H9 (cell line): ENCODE measurements at regions not wholly inside any gene's neighbourhood (a gene's known extent, or its start where the extent isn't known, plus 50 kb on each side); places are given as distances from the start of the nearest gene placed in this dataset.

Experiments used
- DNase-seq: peaks from one replicate; pipeline ENCODE4 v3.0.0-alpha.2; 2017
- H2AFZ ChIP-seq: one replicate; pipeline ENCODE4 v1.6.1; 2013; ENCODE audit warnings: mild to moderate bottlenecking, low read length, control low read depth, moderate library complexity
- H2AK5ac ChIP-seq: 2 replicates; pipeline ENCODE4 v1.6.1; 2013; ENCODE audit warnings: low read length, control low read depth, mixed read lengths; ENCODE audit not compliant: insufficient read length
- H2BK120ac ChIP-seq: one replicate; pipeline ENCODE4 v1.6.1; 2013; ENCODE audit warnings: low read depth, mild to moderate bottlenecking, low read length, control low read depth, inconsistent platforms; ENCODE audit not compliant: poor library complexity, severe bottlenecking
- H2BK12ac ChIP-seq: 2 replicates; pipeline ENCODE4 v1.6.1; 2013; ENCODE audit warnings: low read length, control low read depth, mixed read lengths, low read depth; ENCODE audit not compliant: insufficient read length
- H2BK15ac ChIP-seq: 2 replicates; pipeline ENCODE4 v1.6.1; 2013; ENCODE audit warnings: low read depth, low read length, control low read depth
- H2BK20ac ChIP-seq: one replicate; pipeline ENCODE4 v1.6.1; 2013; ENCODE audit warnings: low read depth, mild to moderate bottlenecking, low read length, control low read depth, inconsistent platforms; ENCODE audit not compliant: poor library complexity, severe bottlenecking
- H2BK5ac ChIP-seq: 2 replicates; pipeline ENCODE4 v1.6.1; 2013; ENCODE audit warnings: low read length, control low read depth, mixed read lengths; ENCODE audit not compliant: insufficient read length
- H3K14ac ChIP-seq: 2 replicates; pipeline ENCODE4 v1.6.1; 2013; ENCODE audit warnings: low read length, control low read depth; ENCODE audit not compliant: insufficient read depth
- H3K18ac ChIP-seq: 2 replicates; pipeline ENCODE4 v1.6.1; 2013; ENCODE audit warnings: low read depth, mild to moderate bottlenecking, mixed read lengths, low read length, control low read depth; ENCODE audit not compliant: insufficient read length
- H3K23ac ChIP-seq: 2 replicates; pipeline ENCODE4 v1.6.1; 2013; ENCODE audit warnings: low read length, control low read depth, mixed read lengths, low read depth; ENCODE audit not compliant: insufficient read length
- H3K23me2 ChIP-seq: 2 replicates; pipeline ENCODE4 v1.6.1; 2013; ENCODE audit warnings: low read depth, mild to moderate bottlenecking, mixed read lengths, low read length, control low read depth; ENCODE audit not compliant: insufficient read length, poor library complexity, severe bottlenecking
- H3K27ac ChIP-seq: 2 replicates; pipeline ENCODE4 v1.5.1; 2013; ENCODE audit warnings: low read length, control low read depth, mixed read lengths, low read depth; ENCODE audit not compliant: insufficient read length
- H3K27me3 ChIP-seq: 2 replicates; pipeline ENCODE4 v1.6.1; 2013; ENCODE audit warnings: low read length, control low read depth, inconsistent platforms; ENCODE audit not compliant: insufficient read depth
- H3K4ac ChIP-seq: 2 replicates; pipeline ENCODE4 v1.6.1; 2013; ENCODE audit warnings: low read depth, mild to moderate bottlenecking, control low read depth, inconsistent platforms, low read length, moderate library complexity
- H3K4me1 ChIP-seq: 2 replicates; pipeline ENCODE4 v1.6.1; 2013; ENCODE audit warnings: low read length, control low read depth, inconsistent platforms; ENCODE audit not compliant: insufficient read depth
- H3K4me2 ChIP-seq: 2 replicates; pipeline ENCODE4 v1.6.1; 2013; ENCODE audit warnings: low read length, control low read depth, mixed read lengths; ENCODE audit not compliant: insufficient read length, insufficient read depth
- H3K56ac ChIP-seq: 2 replicates; pipeline ENCODE4 v1.6.1; 2013; ENCODE audit warnings: low read depth, mild to moderate bottlenecking, mixed read lengths, low read length, control low read depth; ENCODE audit not compliant: insufficient read length
- H3K79me1 ChIP-seq: 2 replicates; pipeline ENCODE4 v1.6.1; 2013; ENCODE audit warnings: low read depth, mild to moderate bottlenecking, moderate library complexity, low read length, control low read depth, inconsistent platforms; ENCODE audit not compliant: insufficient read depth, poor library complexity, severe bottlenecking
- H3K79me2 ChIP-seq: 2 replicates; pipeline ENCODE4 v1.6.1; 2013; ENCODE audit warnings: low read length, control low read depth, inconsistent platforms; ENCODE audit not compliant: insufficient read depth
- H3K9ac ChIP-seq: 2 replicates; pipeline ENCODE4 v1.6.1; 2013; ENCODE audit warnings: low read length, control low read depth, mixed read lengths; ENCODE audit not compliant: insufficient read length; ENCODE audit errors: extremely low read depth
- H3K9me3 ChIP-seq: one replicate; pipeline ENCODE4 v1.6.1; 2013; ENCODE audit warnings: low read depth, low read length, inconsistent platforms; ENCODE audit not compliant: control insufficient read depth
- H3T11ph ChIP-seq: one replicate; pipeline ENCODE4 v1.6.1; 2013; ENCODE audit warnings: mild to moderate bottlenecking, low read length, control low read depth, inconsistent platforms
- H4K20me1 ChIP-seq: one replicate; pipeline ENCODE4 v1.6.1; 2013; ENCODE audit not compliant: control insufficient read depth, insufficient read length, insufficient read depth
- H4K5ac ChIP-seq: 2 replicates; pipeline ENCODE4 v1.6.1; 2013; ENCODE audit warnings: low read depth, mild to moderate bottlenecking, mixed read lengths, low read length, control low read depth; ENCODE audit not compliant: insufficient read length
- H4K8ac ChIP-seq: replicated peaks from 2 replicates; pipeline ENCODE4 v1.6.1; 2013; ENCODE audit warnings: low read length, control low read depth, mixed read lengths, low read depth; ENCODE audit not compliant: insufficient read length
- H4K91ac ChIP-seq: 2 replicates; pipeline ENCODE4 v1.6.1; 2013; ENCODE audit warnings: low read depth, mild to moderate bottlenecking, moderate library complexity, mixed read lengths, low read length, control low read depth; ENCODE audit not compliant: insufficient read length
- H3K27ac Mint-ChIP-seq, 3 experiments: 2 replicates in 2 of 3; 3 replicates in 1 of 3; pipeline ENCODE4 v1.8.0; 2020 to 2021; ENCODE audit warnings: mixed read lengths in 3 of 3, mild to moderate bottlenecking in 1 of 3, moderate library complexity in 1 of 3
- H3K27me3 Mint-ChIP-seq: 2 replicates; pipeline ENCODE4 v1.8.0; 2021; ENCODE audit warnings: low read depth, mild to moderate bottlenecking, moderate library complexity, mixed read lengths
- H3K36me3 Mint-ChIP-seq, 3 experiments: 2 replicates in 2 of 3; 3 replicates in 1 of 3; pipeline ENCODE4 v1.8.0; 2020 to 2021; ENCODE audit warnings: low read depth in 3 of 3, mixed read lengths in 3 of 3; ENCODE audit not compliant: insufficient read depth in 1 of 3
- H3K4me1 Mint-ChIP-seq, 2 experiments: 2 replicates each; pipeline ENCODE4 v1.8.0; 2020; ENCODE audit warnings: mixed read lengths in 2 of 2
- H3K4me3 Mint-ChIP-seq, 2 experiments: 2 replicates in 1 of 2; 3 replicates in 1 of 2; pipeline ENCODE4 v1.8.0; 2020 to 2021; ENCODE audit warnings: mild to moderate bottlenecking in 2 of 2, mixed read lengths in 2 of 2, moderate library complexity in 1 of 2
- H3K9me3 Mint-ChIP-seq, 2 experiments: 2 replicates in 1 of 2; 3 replicates in 1 of 2; pipeline ENCODE4 v1.8.0; 2020; ENCODE audit warnings: mild to moderate bottlenecking in 2 of 2, mixed read lengths in 2 of 2, moderate library complexity in 1 of 2
- TF ChIP-seq, protein P1 (sequence below): fragments of 200-600 bp; sonication (generic); conservative IDR thresholded peaks from 3 replicates; pipeline ENCODE4 v1.8.0; 2021; ENCODE audit warnings: antibody characterized with exemption, mild to moderate bottlenecking

GRCh38 chr9:12085399-12085798 is 607.8 kb upstream of the TYRP1 start:
- Histone ChIP-seq H2BK5ac (no peak overlapping the region), H3K56ac (no peak overlapping the region), H3K79me2 (no peaks in the 10 kb centered on the region), H2BK12ac (no peak overlapping the region), H3K79me1 (no peaks in the 10 kb centered on the region), H3K27ac (no peak overlapping the region), H4K8ac (no peak overlapping the region), H3K27me3 (no peaks in the 10 kb centered on the region), H3K4me1 (no peaks in the 10 kb centered on the region), H3K9ac (no peak overlapping the region), H2BK15ac (no peak overlapping the region), H4K91ac (no peak overlapping the region), H3K23me2 (no peaks in the 10 kb centered on the region), H3K9me3 (no peaks in the 10 kb centered on the region), H3K14ac (no peak overlapping the region), H3K23ac (no peak overlapping the region), H2BK20ac (no peak overlapping the region), H2AK5ac (no peak overlapping the region), H3K4me2 (no peak overlapping the region), H4K20me1 (no peaks in the 10 kb centered on the region), H4K5ac (no peak overlapping the region), H3K18ac (no peak overlapping the region), H2AFZ (no peak overlapping the region), H2BK120ac (no peak overlapping the region), H3K4ac (no peak overlapping the region), H3T11ph (no peak overlapping the region)
- peaks cover 5 to 16% of the 10 kb centered on the region in 2 experiments; a peak in 3 of 5 replicates for H3K9me3 Mint-ChIP-seq
- no peaks in the 10 kb centered on the region for H3K27me3 Mint-ChIP-seq
- TF ChIP-seq, protein P1, sequence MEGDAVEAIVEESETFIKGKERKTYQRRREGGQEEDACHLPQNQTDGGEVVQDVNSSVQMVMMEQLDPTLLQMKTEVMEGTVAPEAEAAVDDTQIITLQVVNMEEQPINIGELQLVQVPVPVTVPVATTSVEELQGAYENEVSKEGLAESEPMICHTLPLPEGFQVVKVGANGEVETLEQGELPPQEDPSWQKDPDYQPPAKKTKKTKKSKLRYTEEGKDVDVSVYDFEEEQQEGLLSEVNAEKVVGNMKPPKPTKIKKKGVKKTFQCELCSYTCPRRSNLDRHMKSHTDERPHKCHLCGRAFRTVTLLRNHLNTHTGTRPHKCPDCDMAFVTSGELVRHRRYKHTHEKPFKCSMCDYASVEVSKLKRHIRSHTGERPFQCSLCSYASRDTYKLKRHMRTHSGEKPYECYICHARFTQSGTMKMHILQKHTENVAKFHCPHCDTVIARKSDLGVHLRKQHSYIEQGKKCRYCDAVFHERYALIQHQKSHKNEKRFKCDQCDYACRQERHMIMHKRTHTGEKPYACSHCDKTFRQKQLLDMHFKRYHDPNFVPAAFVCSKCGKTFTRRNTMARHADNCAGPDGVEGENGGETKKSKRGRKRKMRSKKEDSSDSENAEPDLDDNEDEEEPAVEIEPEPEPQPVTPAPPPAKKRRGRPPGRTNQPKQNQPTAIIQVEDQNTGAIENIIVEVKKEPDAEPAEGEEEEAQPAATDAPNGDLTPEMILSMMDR, result no peak
- H3K27ac Mint-ChIP-seq, result peak overlapping the region in 1 of 3 experiments; percentile 84; a peak in 1 of 7 replicates
- H3K4me3 Mint-ChIP-seq, result no peak overlapping the region
- no peaks in the 10 kb centered on the region for H3K4me1 Mint-ChIP-seq
- no peak for DNase-seq
- H3K36me3 Mint-ChIP-seq, result no peaks in the 10 kb centered on the region; a peak in 1 of 7 replicates
